IMR-90 (cell line): ENCODE measurements at regions not wholly inside any gene's neighbourhood (a gene's known extent, or its start where the extent isn't known, plus 50 kb on each side); places are given as distances from the start of the nearest gene placed in this dataset.

Experiments used
- ATAC-seq: fragments of 200-7000 bp; cut with Tn5 transposase; 2 replicates; pipeline ENCODE4 v1.9.1; 2020; ENCODE audit warnings: low read depth, mild to moderate bottlenecking, moderate library complexity
- BruUV-seq: library from RNA; stranded (reverse); fragments of 400-500 nt; replicated peaks from 2 replicates; lab custom pipeline; 2021; lab: Mats Ljungman, UMichigan
- CTCF ChIA-PET: fragments of 300-600 bp; formaldehyde crosslinking; extraction: SDS; loops from one replicate; lab custom pipeline; 2021; ENCODE audit warnings: antibody characterized with exemption; lab: Yijun Ruan, JAX
- POLR2A ChIA-PET: fragments of 300-600 bp; sonication (Branson Sonifier 250); formaldehyde crosslinking; loops from one replicate; lab custom pipeline; 2022; ENCODE audit warnings: antibody characterized with exemption; ENCODE audit not compliant: unreplicated experiment; lab: Charles Lee
- DNase-seq: peaks from one replicate; pipeline ENCODE4 v3.0.0; 2013
- H2AFZ ChIP-seq: replicated peaks from 2 replicates; pipeline ENCODE3; 2013; ENCODE audit warnings: low read length, mild to moderate bottlenecking; ENCODE audit not compliant: poor library complexity
- H2AK5ac ChIP-seq: 2 replicates; pipeline ENCODE4 v1.6.1; 2013; ENCODE audit warnings: low read depth, low read length, inconsistent platforms
- H2AK9ac ChIP-seq: replicated peaks from 2 replicates; pipeline ENCODE3; 2013; ENCODE audit warnings: mild to moderate bottlenecking, low read depth, low read length, moderate library complexity; ENCODE audit not compliant: poor library complexity
- H2BK120ac ChIP-seq: 2 replicates; pipeline ENCODE4 v1.6.1; 2013; ENCODE audit warnings: low read depth, low read length, inconsistent platforms
- H2BK15ac ChIP-seq: 3 replicates; pipeline ENCODE4 v1.6.1; 2013; ENCODE audit warnings: low read depth, low read length, inconsistent platforms
- H2BK20ac ChIP-seq: 2 replicates; pipeline ENCODE4 v1.6.1; 2013; ENCODE audit warnings: low read depth, mild to moderate bottlenecking, inconsistent platforms, low read length, moderate library complexity
- H2BK5ac ChIP-seq: 2 replicates; pipeline ENCODE4 v1.6.1; 2013; ENCODE audit warnings: mild to moderate bottlenecking, low read depth, low read length, inconsistent platforms; ENCODE audit not compliant: poor library complexity, severe bottlenecking
- H3K14ac ChIP-seq: replicated peaks from 2 replicates; pipeline ENCODE4 v1.6.1; 2013; ENCODE audit warnings: low read depth, low read length, inconsistent platforms
- H3K18ac ChIP-seq: 2 replicates; pipeline ENCODE4 v1.6.1; 2013; ENCODE audit warnings: low read depth, low read length, control low read depth
- H3K23ac ChIP-seq: 2 replicates; pipeline ENCODE4 v1.6.1; 2013; ENCODE audit warnings: low read depth, low read length, inconsistent platforms
- H3K27ac ChIP-seq: 2 replicates; pipeline ENCODE4 v1.5.1; 2013; ENCODE audit warnings: mild to moderate bottlenecking, control low read depth, low read length; ENCODE audit not compliant: insufficient read depth
- H3K27me3 ChIP-seq: 2 replicates; pipeline ENCODE4 v1.6.1; 2013; ENCODE audit warnings: low read length; ENCODE audit not compliant: control insufficient read depth, insufficient read depth
- H3K36me3 ChIP-seq: 2 replicates; pipeline ENCODE4 v1.6.1; 2013; ENCODE audit warnings: low read length, mixed read lengths; ENCODE audit not compliant: control insufficient read depth, insufficient read depth
- H3K4ac ChIP-seq: 2 replicates; pipeline ENCODE4 v1.6.1; 2013; ENCODE audit warnings: low read depth, low read length, inconsistent platforms
- H3K4me1 ChIP-seq: 2 replicates; pipeline ENCODE4 v1.6.1; 2013; ENCODE audit warnings: low read length, mixed read lengths; ENCODE audit not compliant: control insufficient read depth, insufficient read depth
- H3K4me2 ChIP-seq: 2 replicates; pipeline ENCODE4 v1.6.1; 2013; ENCODE audit warnings: low read depth, mild to moderate bottlenecking, control low read depth, low read length, moderate library complexity
- H3K4me3 ChIP-seq: 2 replicates; pipeline ENCODE4 v1.5.1; 2013; ENCODE audit warnings: low read depth, mild to moderate bottlenecking, control low read depth, low read length, moderate library complexity; ENCODE audit not compliant: insufficient read depth
- H3K56ac ChIP-seq: 2 replicates; pipeline ENCODE4 v1.6.1; 2013; ENCODE audit warnings: low read length, inconsistent platforms; ENCODE audit not compliant: insufficient read depth; ENCODE audit errors: extremely low read depth
- H3K79me1 ChIP-seq, 2 experiments: 2 replicates each; pipeline ENCODE4 v1.6.1; 2013; ENCODE audit warnings: low read length in 2 of 2, inconsistent platforms in 1 of 2, low read depth in 1 of 2
- H3K9ac ChIP-seq: 2 replicates; pipeline ENCODE4 v1.6.1; 2013; ENCODE audit warnings: low read depth, low read length, control low read depth
- H3K9me1 ChIP-seq: 2 replicates; pipeline ENCODE4 v1.6.1; 2013; ENCODE audit warnings: low read length, inconsistent platforms; ENCODE audit not compliant: insufficient read depth
- H3K9me3 ChIP-seq: 2 replicates; pipeline ENCODE4 v1.6.1; 2013; ENCODE audit warnings: low read length; ENCODE audit not compliant: control insufficient read depth, insufficient read depth
- H4K20me1 ChIP-seq: 2 replicates; pipeline ENCODE4 v1.6.1; 2013; ENCODE audit warnings: low read length, inconsistent platforms; ENCODE audit not compliant: insufficient read depth
- H4K5ac ChIP-seq: 2 replicates; pipeline ENCODE4 v1.6.1; 2013; ENCODE audit warnings: mild to moderate bottlenecking, low read depth, low read length, control low read depth
- H4K8ac ChIP-seq, 2 experiments: 2 replicates each; pipeline ENCODE4 v1.6.1; 2013; ENCODE audit warnings: low read depth in 2 of 2, low read length in 2 of 2, control low read depth in 1 of 2, inconsistent platforms in 1 of 2
- H4K91ac ChIP-seq: 2 replicates; pipeline ENCODE4 v1.6.1; 2013; ENCODE audit warnings: low read depth, low read length, inconsistent platforms; ENCODE audit not compliant: insufficient read depth
- NFE2L2 ChIP-seq: fragments of 150-350 bp; IDR thresholded peaks from 2 replicates; pipeline ENCODE4 v1.6.1; 2016; ENCODE audit warnings: low read depth, mild to moderate bottlenecking, low read length
- WGBS, 2 experiments: methylation state at CpG; one replicate each; pipeline versions ENCODE4 v1.1.5 to v1.1.7; 2013; ENCODE audit warnings: missing lambda C conversion rate in 2 of 2; ENCODE audit not compliant: insufficient read length in 1 of 2; ENCODE audit errors: extremely low coverage in 2 of 2; 5-methylcytosine and 5-hydroxymethylcytosine counted together
- dilution Hi-C: fragments of 300-500 bp; cut with HindIII; formaldehyde crosslinking; loops from one replicate; pipeline ENCODE4 v1.14.3; 2018; ENCODE audit warnings: low sequenced_read_pairs; ENCODE audit not compliant: unreplicated experiment
- in situ Hi-C: fragments of 300-500 bp; cut with MboI; formaldehyde crosslinking; loops from 3 replicates; pipeline ENCODE4 v1.14.3; 2019; ENCODE audit warnings: low sequenced_read_pairs, inconsistent platforms, mixed read lengths
- intact Hi-C: fragments of 100-400 bp; cut with micrococcal nuclease; formaldehyde crosslinking; loops from 2 replicates; pipeline ENCODE4 v1.10.0; 2022
- TF ChIP-seq, protein P1 (sequence below): conservative IDR thresholded peaks from 2 replicates; pipeline ENCODE4 v1.5.1; 2012; ENCODE audit warnings: mild to moderate bottlenecking, low read depth, low read length, improper control_type of control experiment

DNA sequence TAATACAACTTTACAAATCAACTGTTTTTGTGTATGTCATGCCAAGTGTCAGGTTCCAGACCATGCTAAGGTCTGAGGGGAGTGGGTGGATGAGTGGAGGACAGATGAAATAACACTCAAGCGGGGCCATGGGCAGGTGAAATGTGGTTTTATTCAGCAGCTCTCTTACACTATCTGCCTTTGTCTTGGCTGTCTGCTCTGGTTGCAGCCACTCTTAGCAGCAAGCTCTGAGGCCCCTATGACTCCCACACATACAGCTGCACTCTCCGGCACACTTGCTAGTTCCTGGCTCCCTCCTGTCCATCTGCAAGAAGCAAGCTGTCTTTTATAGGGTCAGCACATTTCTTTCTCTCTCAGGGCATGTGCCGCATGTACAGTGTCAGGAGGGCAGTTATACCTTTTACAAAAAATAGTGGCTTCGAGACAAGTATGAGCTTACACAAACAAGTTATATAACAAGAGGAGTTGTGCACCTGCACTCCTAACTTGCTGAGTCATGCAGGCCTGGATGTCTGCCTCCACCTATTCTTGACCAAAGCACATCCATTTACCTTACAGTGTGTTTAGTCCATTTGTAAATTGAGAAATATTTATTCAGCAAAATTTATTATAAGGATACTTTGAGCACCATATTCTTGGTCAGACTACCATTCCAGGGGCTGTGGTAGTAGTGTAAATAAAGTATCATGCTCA lies 683.7 kb upstream of the CBLB start:
- H3K79me1 ChIP-seq: no peaks in the 10 kb centered on the region
- TF ChIP-seq, protein P1, sequence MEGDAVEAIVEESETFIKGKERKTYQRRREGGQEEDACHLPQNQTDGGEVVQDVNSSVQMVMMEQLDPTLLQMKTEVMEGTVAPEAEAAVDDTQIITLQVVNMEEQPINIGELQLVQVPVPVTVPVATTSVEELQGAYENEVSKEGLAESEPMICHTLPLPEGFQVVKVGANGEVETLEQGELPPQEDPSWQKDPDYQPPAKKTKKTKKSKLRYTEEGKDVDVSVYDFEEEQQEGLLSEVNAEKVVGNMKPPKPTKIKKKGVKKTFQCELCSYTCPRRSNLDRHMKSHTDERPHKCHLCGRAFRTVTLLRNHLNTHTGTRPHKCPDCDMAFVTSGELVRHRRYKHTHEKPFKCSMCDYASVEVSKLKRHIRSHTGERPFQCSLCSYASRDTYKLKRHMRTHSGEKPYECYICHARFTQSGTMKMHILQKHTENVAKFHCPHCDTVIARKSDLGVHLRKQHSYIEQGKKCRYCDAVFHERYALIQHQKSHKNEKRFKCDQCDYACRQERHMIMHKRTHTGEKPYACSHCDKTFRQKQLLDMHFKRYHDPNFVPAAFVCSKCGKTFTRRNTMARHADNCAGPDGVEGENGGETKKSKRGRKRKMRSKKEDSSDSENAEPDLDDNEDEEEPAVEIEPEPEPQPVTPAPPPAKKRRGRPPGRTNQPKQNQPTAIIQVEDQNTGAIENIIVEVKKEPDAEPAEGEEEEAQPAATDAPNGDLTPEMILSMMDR: no peak
- TF ChIP-seq NFE2L2: peak; percentile 75
- H3K4me1 ChIP-seq: no peaks in the 10 kb centered on the region
- H4K20me1 ChIP-seq: no peaks in the 10 kb centered on the region
- H3K23ac ChIP-seq: no peak overlapping the region
- no peak overlapping the region; the same call in 1 of the 2 replicates for H2AK5ac ChIP-seq
- H3K14ac ChIP-seq: no peak overlapping the region
- no peak overlapping the region for H2AFZ ChIP-seq
- H3K18ac ChIP-seq: no peak overlapping the region
- BruUV-seq: no TSS peak
- H2AK9ac ChIP-seq: no peak overlapping the region
- H3K4ac ChIP-seq: no peak overlapping the region
- dilution Hi-C loops (no loop called here), in situ Hi-C loops (no loop called here), intact Hi-C loops (no loop called here)
- no CpG with 5 or more reads among the region's 4 CpGs for WGBS, 2 experiments
- CTCF ChIA-PET: no interaction called here
- H4K91ac ChIP-seq: no peak overlapping the region
- H3K27me3 ChIP-seq: no peaks in the 10 kb centered on the region
- ATAC-seq: no peak
- no peaks in the 10 kb centered on the region for H3K36me3 ChIP-seq
- H4K8ac ChIP-seq: no peak overlapping the region
- H3K9me3 ChIP-seq: no peaks in the 10 kb centered on the region
- no peak overlapping the region for H3K56ac ChIP-seq
- no peak for DNase-seq
- H2BK15ac ChIP-seq: no peak overlapping the region
- no peak overlapping the region for H4K5ac ChIP-seq
- H3K4me3 ChIP-seq: no peak overlapping the region
- no peak overlapping the region for H2BK5ac ChIP-seq
- no peak overlapping the region for H2BK120ac ChIP-seq
- no peak overlapping the region for H3K27ac ChIP-seq
- H3K4me2 ChIP-seq: no peak overlapping the region
- H3K9ac ChIP-seq: no peak overlapping the region
- H3K9me1 ChIP-seq: no peaks in the 10 kb centered on the region
- no peak overlapping the region for H2BK20ac ChIP-seq
- POLR2A ChIA-PET: no interaction called here
